ENCODE measurements at regions not wholly inside any gene's neighbourhood (a gene's known extent, or its start where the extent isn't known, plus 50 kb on each side); places are given as distances from the start of the nearest gene placed in this dataset.

DNA sequence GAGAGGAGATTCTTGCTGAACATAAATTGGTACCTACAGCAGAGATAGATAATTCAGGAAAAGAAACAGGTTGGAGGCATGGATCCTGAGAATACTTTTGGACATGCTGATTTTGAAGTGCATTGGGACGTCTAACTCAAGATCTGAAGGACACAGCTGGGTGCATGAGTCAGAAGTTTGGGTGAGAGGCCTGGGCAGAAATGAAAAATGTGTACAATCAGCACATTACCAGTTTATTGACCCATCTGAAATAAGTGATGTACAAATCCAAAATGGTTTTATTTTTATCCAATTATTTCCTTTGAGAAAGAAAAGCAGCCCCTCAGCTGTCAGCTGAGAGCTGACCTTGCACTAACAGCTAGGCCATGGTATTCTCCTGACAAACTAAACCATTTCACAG lies 975.2 kb upstream of the B3GALT2 start:
- Histone ChIP-seq H3K4me3 (ENCODE audit: low read length) (no peak overlapping the region), H3K27me3 (ENCODE audit: control insufficient read depth, insufficient read depth, low read length) (no peaks in the 10 kb centered on the region), H3K36me3 (ENCODE audit: control insufficient read depth, insufficient read depth, low read length) (no peaks in the 10 kb centered on the region), H3K9me3 (ENCODE audit: control insufficient read depth, insufficient read depth, low read length) (no peaks in the 10 kb centered on the region), H3K4me1 (ENCODE audit: control insufficient read depth, insufficient read depth, low read length) (no peaks in the 10 kb centered on the region), H3K27ac (ENCODE audit: low read length) (no peak overlapping the region)
- WGBS (ENCODE audit: insufficient coverage, insufficient read length): no CpG with 5 or more reads among the region's 1 CpG
- no peak for DNase-seq (ENCODE audit: low read depth, low spot score)

- no peaks in the 10 kb centered on the region for H3K36me3 ChIP-seq (ENCODE audit: control insufficient read depth, insufficient read depth, low read length)
- no peak overlapping the region for H3K4me3 ChIP-seq (ENCODE audit: low read length)
- no peaks in the 10 kb centered on the region for H3K9me3 ChIP-seq (ENCODE audit: control insufficient read depth, insufficient read depth, low read length)
- no peak overlapping the region for H3K27ac ChIP-seq (ENCODE audit: low read length)
- H3K27me3 ChIP-seq (ENCODE audit: control insufficient read depth, insufficient read depth, low read length): no peaks in the 10 kb centered on the region
- DNase-seq (ENCODE audit: low read depth, low spot score): no peak
- H3K4me1 ChIP-seq (ENCODE audit: control insufficient read depth, insufficient read depth, low read length): no peaks in the 10 kb centered on the region
These were observed 973.5 kb upstream of the B3GALT2 start for GRCh38 chr1:194159941-194160340.

DNA sequence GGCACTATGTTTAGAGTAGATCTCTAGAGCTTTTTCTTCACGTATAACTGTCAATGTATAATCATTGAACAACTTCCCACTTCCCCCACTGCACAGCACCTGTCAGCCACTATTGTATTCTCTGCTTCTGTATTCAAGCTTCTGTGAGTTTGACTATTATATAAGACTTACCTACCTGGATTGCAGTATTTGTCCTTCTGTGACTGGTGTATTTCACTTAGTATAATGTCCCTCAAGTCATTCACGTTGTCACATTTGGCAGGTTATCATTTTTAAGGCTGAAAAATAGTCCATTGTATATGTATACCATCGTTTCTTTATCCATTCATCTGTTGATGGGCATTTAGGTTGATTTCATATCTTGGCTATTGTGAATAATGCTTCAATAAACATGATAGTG lies 969.5 kb upstream of the B3GALT2 start:
- no peaks in the 10 kb centered on the region for H3K9me3 ChIP-seq (ENCODE audit: control insufficient read depth, insufficient read depth, low read length)
- H3K4me1 ChIP-seq (ENCODE audit: control insufficient read depth, insufficient read depth, low read length): no peaks in the 10 kb centered on the region
- no peak for DNase-seq (ENCODE audit: low read depth, low spot score)
- no peaks in the 10 kb centered on the region for H3K27me3 ChIP-seq (ENCODE audit: control insufficient read depth, insufficient read depth, low read length)
- H3K4me3 ChIP-seq (ENCODE audit: low read length): no peak overlapping the region
- no CpG with 5 or more reads among the region's 3 CpGs for WGBS (ENCODE audit: insufficient coverage, insufficient read length)
- H3K36me3 ChIP-seq (ENCODE audit: control insufficient read depth, insufficient read depth, low read length): no peaks in the 10 kb centered on the region
- H3K27ac ChIP-seq (ENCODE audit: low read length): no peak overlapping the region

DNA sequence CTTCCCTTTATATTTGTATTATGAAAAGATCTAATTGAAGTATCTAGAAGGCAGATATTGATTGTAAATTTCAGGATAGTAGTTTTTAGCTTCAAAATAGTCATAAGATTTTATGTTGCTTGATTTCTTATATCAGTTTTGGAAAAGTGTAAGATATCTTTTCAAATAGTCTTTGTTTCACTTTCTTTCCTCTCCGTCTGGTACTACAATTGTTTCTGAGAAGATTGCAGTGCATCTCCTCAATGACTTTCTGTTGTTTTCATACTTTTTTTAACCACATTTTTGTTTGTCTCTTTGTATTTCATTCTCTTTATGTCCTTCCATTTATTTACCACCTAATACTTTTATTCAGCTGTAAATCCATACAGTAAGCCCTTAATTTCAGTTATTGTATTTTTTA lies 964.6 kb upstream of the B3GALT2 start:
- no CpG with 5 or more reads among the region's 1 CpG for WGBS (ENCODE audit: insufficient coverage, insufficient read length)
- Histone ChIP-seq H3K4me3 (ENCODE audit: low read length) (no peak overlapping the region), H3K36me3 (ENCODE audit: control insufficient read depth, insufficient read depth, low read length) (no peaks in the 10 kb centered on the region), H3K9me3 (ENCODE audit: control insufficient read depth, insufficient read depth, low read length) (no peaks in the 10 kb centered on the region), H3K27ac (ENCODE audit: low read length) (no peak overlapping the region), H3K4me1 (ENCODE audit: control insufficient read depth, insufficient read depth, low read length) (no peaks in the 10 kb centered on the region), H3K27me3 (ENCODE audit: control insufficient read depth, insufficient read depth, low read length) (no peaks in the 10 kb centered on the region)
- DNase-seq (ENCODE audit: low read depth, low spot score): no peak

GRCh38 chr1:194150242-194150641 lies 963.8 kb upstream of the B3GALT2 start:
- DNase-seq (ENCODE audit: low read depth, low spot score): no peak
- Histone ChIP-seq H3K27ac (ENCODE audit: low read length) (no peak overlapping the region), H3K27me3 (ENCODE audit: control insufficient read depth, insufficient read depth, low read length) (no peaks in the 10 kb centered on the region), H3K4me3 (ENCODE audit: low read length) (no peak overlapping the region), H3K36me3 (ENCODE audit: control insufficient read depth, insufficient read depth, low read length) (no peaks in the 10 kb centered on the region), H3K9me3 (ENCODE audit: control insufficient read depth, insufficient read depth, low read length) (no peaks in the 10 kb centered on the region), H3K4me1 (ENCODE audit: control insufficient read depth, insufficient read depth, low read length) (no peaks in the 10 kb centered on the region)

DNA sequence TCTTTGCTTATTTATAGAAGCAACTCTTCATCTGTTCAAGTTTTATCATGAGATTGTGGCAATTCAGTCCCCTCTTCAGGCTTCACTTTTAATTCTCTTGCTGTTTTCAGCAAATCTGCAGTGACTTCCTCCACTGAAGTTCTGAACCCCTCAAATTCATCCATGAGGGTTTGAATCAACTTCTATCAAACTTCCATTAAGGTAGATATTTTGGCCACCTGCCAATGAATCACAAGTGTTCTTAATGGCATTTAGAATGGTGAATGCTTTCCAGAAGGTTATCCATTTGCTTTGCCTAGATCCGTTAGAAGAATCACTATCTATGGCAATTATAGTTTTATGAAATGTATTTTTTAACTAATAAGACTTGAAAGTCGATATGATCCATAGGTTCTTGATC lies 946.7 kb upstream of the B3GALT2 start:
- no peaks in the 10 kb centered on the region for H3K9me3 ChIP-seq (ENCODE audit: control insufficient read depth, insufficient read depth, low read length)
- DNase-seq (ENCODE audit: low read depth, low spot score): no peak
- no peaks in the 10 kb centered on the region for H3K36me3 ChIP-seq (ENCODE audit: control insufficient read depth, insufficient read depth, low read length)
- no peak overlapping the region for H3K4me3 ChIP-seq (ENCODE audit: low read length)
- no peaks in the 10 kb centered on the region for H3K4me1 ChIP-seq (ENCODE audit: control insufficient read depth, insufficient read depth, low read length)
- H3K27me3 ChIP-seq (ENCODE audit: control insufficient read depth, insufficient read depth, low read length): no peaks in the 10 kb centered on the region
- H3K27ac ChIP-seq (ENCODE audit: low read length): no peak overlapping the region
- no CpG with 5 or more reads among the region's 2 CpGs for WGBS (ENCODE audit: insufficient coverage, insufficient read length)

DNA sequence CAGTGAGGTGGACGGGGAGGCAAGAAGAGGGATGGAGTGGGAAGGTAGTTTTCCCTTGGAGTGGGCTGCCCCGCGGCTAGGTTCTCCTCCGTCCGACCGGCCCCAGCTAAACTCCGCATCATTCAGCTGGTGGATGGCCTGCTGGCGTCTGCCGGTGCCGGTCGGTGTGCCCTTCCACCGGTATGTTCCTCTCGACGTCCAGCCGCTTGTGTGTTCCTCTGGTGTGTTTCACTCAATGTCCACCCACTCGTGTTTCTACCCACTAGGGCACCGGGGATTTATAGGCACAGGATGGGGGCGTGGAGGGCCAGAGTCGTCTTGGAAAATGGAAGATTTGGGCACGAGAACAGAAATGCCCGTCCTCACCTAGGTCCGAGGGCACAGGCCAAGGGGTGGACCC lies 931.7 kb upstream of the B3GALT2 start:
- Histone ChIP-seq H3K4me3 (ENCODE audit: low read length) (no peak overlapping the region), H3K27me3 (ENCODE audit: control insufficient read depth, insufficient read depth, low read length) (no peaks in the 10 kb centered on the region), H3K4me1 (ENCODE audit: control insufficient read depth, insufficient read depth, low read length) (no peaks in the 10 kb centered on the region), H3K36me3 (ENCODE audit: control insufficient read depth, insufficient read depth, low read length) (no peaks in the 10 kb centered on the region), H3K9me3 (ENCODE audit: control insufficient read depth, insufficient read depth, low read length) (no peaks in the 10 kb centered on the region), H3K27ac (ENCODE audit: low read length) (no peak overlapping the region)
- WGBS (ENCODE audit: insufficient coverage, insufficient read length): no CpG with 5 or more reads among the region's 22 CpGs
- no peak for DNase-seq (ENCODE audit: low read depth, low spot score)

DNA sequence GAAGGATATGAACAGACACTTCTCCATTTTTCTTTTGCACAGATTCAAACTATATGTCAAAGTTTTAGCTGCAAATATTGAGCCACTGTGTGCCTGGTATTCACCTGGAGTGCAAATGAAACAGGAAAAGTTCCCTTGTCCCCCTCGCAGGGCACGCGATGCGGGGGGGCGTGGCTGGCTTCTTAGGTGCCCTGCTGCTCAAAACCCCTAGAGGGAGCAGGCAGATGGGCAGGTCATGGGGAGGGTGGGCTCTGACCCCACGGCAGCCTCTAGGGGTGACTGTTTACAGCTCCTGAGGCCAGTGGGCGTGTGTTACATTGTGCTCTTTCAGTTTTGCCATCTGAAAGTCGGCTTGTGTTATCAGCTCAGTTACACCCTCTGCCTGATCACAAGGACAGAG lies 931.2 kb upstream of the B3GALT2 start:
- DNase-seq (ENCODE audit: low read depth, low spot score): peak; percentile 35
- Histone ChIP-seq H3K27me3 (ENCODE audit: control insufficient read depth, insufficient read depth, low read length) (no peaks in the 10 kb centered on the region), H3K27ac (ENCODE audit: low read length) (no peak overlapping the region), H3K4me3 (ENCODE audit: low read length) (no peak overlapping the region), H3K36me3 (ENCODE audit: control insufficient read depth, insufficient read depth, low read length) (no peaks in the 10 kb centered on the region), H3K4me1 (ENCODE audit: control insufficient read depth, insufficient read depth, low read length) (no peaks in the 10 kb centered on the region), H3K9me3 (ENCODE audit: control insufficient read depth, insufficient read depth, low read length) (no peaks in the 10 kb centered on the region)
- WGBS (ENCODE audit: insufficient coverage, insufficient read length): no CpG with 5 or more reads among the region's 8 CpGs

DNA sequence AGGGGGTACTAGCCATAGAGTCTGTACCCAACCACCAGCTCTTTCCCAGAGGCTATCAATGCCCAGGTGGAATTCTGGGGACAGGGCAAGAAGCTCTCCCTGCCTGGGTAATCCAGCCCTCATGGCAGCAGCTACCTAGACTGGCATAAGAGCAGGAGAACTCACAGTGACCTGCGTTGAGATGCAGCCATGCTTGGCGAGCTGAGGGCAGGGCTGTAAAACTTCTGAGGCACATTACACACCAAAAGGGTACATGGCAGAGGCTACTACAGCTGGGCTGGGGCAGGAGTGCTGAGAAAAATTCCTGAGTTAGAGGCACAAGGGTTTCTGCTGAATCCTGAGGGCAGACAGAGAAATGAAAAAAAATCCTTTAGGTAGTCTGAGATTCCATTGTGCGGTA lies 927.9 kb upstream of the B3GALT2 start:
- no CpG with 5 or more reads among the region's 3 CpGs for WGBS (ENCODE audit: insufficient coverage, insufficient read length)
- no peak for DNase-seq (ENCODE audit: low read depth, low spot score)
- Histone ChIP-seq H3K4me3 (ENCODE audit: low read length) (no peak overlapping the region), H3K36me3 (ENCODE audit: control insufficient read depth, insufficient read depth, low read length) (no peaks in the 10 kb centered on the region), H3K4me1 (ENCODE audit: control insufficient read depth, insufficient read depth, low read length) (no peaks in the 10 kb centered on the region), H3K9me3 (ENCODE audit: control insufficient read depth, insufficient read depth, low read length) (no peaks in the 10 kb centered on the region), H3K27me3 (ENCODE audit: control insufficient read depth, insufficient read depth, low read length) (no peaks in the 10 kb centered on the region), H3K27ac (ENCODE audit: low read length) (no peak overlapping the region)

GRCh38 chr1:194105381-194105780 lies 919.0 kb upstream of the B3GALT2 start:
- Histone ChIP-seq H3K4me3 (ENCODE audit: low read length) (no peak overlapping the region), H3K27ac (ENCODE audit: low read length) (no peak overlapping the region), H3K9me3 (ENCODE audit: control insufficient read depth, insufficient read depth, low read length) (no peaks in the 10 kb centered on the region), H3K27me3 (ENCODE audit: control insufficient read depth, insufficient read depth, low read length) (no peaks in the 10 kb centered on the region), H3K36me3 (ENCODE audit: control insufficient read depth, insufficient read depth, low read length) (no peaks in the 10 kb centered on the region), H3K4me1 (ENCODE audit: control insufficient read depth, insufficient read depth, low read length) (no peaks in the 10 kb centered on the region)
- WGBS (ENCODE audit: insufficient coverage, insufficient read length): no CpG with 5 or more reads among the region's 2 CpGs
- no peak for DNase-seq (ENCODE audit: low read depth, low spot score)

GRCh38 chr1:194104247-194104844 lies 917.9 kb upstream of the B3GALT2 start:
- no peak overlapping the region for H3K4me3 ChIP-seq (ENCODE audit: low read length)
- H3K27ac ChIP-seq (ENCODE audit: low read length): no peak overlapping the region
- no peak for DNase-seq (ENCODE audit: low read depth, low spot score)
- H3K9me3 ChIP-seq (ENCODE audit: control insufficient read depth, insufficient read depth, low read length): no peaks in the 10 kb centered on the region
- H3K36me3 ChIP-seq (ENCODE audit: control insufficient read depth, insufficient read depth, low read length): no peaks in the 10 kb centered on the region
- no peaks in the 10 kb centered on the region for H3K4me1 ChIP-seq (ENCODE audit: control insufficient read depth, insufficient read depth, low read length)
- no peaks in the 10 kb centered on the region for H3K27me3 ChIP-seq (ENCODE audit: control insufficient read depth, insufficient read depth, low read length)
- WGBS (ENCODE audit: insufficient coverage, insufficient read length): no CpG with 5 or more reads among the region's 2 CpGs

All from iPS DF 6.9 (cell line).